H1 (cell line): ENCODE measurements at regions not wholly inside any gene's neighbourhood (a gene's known extent, or its start where the extent isn't known, plus 50 kb on each side); places are given as distances from the start of the nearest gene placed in this dataset.

ENCODE experiments used
- CBX8 ChIP-seq: fragments of 300-800, 300-1000 bp; sonication (generic); IDR thresholded peaks from 2 replicates; pipeline ENCODE4 v1.7.1; 2016; ENCODE audit warnings: low read depth, low read length, borderline replicate concordance
- GTF2F1 ChIP-seq: IDR thresholded peaks from 2 replicates; pipeline ENCODE4 v1.6.1; 2012; ENCODE audit warnings: low read depth, low read length, improper control_type of control experiment, borderline replicate concordance
- JUN ChIP-seq: IDR thresholded peaks from 2 replicates; pipeline ENCODE4 v1.6.1; 2011; ENCODE audit warnings: low read depth, mild to moderate bottlenecking, improper control_type of control experiment, low read length
- POLR2A ChIP-seq, 2 experiments: IDR thresholded peaks; 1 replicate in 1 of 2; 2 replicates in 1 of 2; pipeline ENCODE4 v1.6.1; 2011; ENCODE audit warnings: low read depth in 2 of 2, low read length in 2 of 2, mild to moderate bottlenecking in 2 of 2; ENCODE audit errors: control extremely low read depth in 1 of 2
- RFX5 ChIP-seq: IDR thresholded peaks from 2 replicates; pipeline ENCODE4 v1.6.1; 2011; ENCODE audit warnings: low read depth, low read length, improper control_type of control experiment, borderline replicate concordance
- SUZ12 ChIP-seq: fragments of 200-600 bp; sonication (generic); IDR thresholded peaks from 2 replicates; pipeline ENCODE4 v1.6.1; 2012; ENCODE audit warnings: mild to moderate bottlenecking, inconsistent platforms, low read length, moderate library complexity, mixed read lengths
- ZNF274 ChIP-seq: IDR thresholded peaks from 2 replicates; pipeline ENCODE4 v1.7.0; 2012; ENCODE audit warnings: low read length, borderline replicate concordance; ENCODE audit errors: extremely low read depth
- TF ChIP-seq, protein P1 (sequence below): IDR thresholded peaks from 2 replicates; pipeline ENCODE4 v1.6.1; 2012; ENCODE audit warnings: inconsistent platforms
- TF ChIP-seq, protein P2 (sequence below): IDR thresholded peaks from 2 replicates; pipeline ENCODE4 v1.6.1; 2012; ENCODE audit warnings: low read length, inconsistent platforms

DNA sequence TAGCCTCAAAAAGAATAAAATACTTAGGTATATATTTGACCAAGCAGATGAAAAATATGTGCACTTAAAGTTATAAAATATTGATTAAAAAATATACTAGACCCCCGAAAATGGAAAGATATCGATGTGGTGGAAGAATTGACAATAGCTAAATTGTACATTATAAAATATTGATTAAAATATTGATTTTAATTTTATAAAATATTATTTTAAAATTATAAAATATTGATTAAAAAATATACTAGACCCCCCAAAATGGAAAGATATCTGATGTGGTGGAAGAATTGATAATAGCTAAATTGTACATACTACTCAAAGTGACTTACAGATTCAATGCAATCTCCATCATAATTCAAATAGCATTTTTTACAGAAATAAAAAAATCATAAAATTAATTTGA is 1540.9 kb upstream of the RAG2 start (continued):
- TF ChIP-seq, protein P1, sequence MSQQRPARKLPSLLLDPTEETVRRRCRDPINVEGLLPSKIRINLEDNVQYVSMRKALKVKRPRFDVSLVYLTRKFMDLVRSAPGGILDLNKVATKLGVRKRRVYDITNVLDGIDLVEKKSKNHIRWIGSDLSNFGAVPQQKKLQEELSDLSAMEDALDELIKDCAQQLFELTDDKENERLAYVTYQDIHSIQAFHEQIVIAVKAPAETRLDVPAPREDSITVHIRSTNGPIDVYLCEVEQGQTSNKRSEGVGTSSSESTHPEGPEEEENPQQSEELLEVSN = no peak
- TF ChIP-seq GTF2F1 (no peak), SUZ12 (no peak), RFX5 (no peak), JUN (no peak), POLR2A (IDR thresholded peaks at IDR 0.05; ENCODE audit: control extremely low read depth in 1 of 2, low read depth in 2 of 2, low read length in 2 of 2) (no peak), ZNF274 (no peak), CBX8 (no peak)
- TF ChIP-seq, protein P2, sequence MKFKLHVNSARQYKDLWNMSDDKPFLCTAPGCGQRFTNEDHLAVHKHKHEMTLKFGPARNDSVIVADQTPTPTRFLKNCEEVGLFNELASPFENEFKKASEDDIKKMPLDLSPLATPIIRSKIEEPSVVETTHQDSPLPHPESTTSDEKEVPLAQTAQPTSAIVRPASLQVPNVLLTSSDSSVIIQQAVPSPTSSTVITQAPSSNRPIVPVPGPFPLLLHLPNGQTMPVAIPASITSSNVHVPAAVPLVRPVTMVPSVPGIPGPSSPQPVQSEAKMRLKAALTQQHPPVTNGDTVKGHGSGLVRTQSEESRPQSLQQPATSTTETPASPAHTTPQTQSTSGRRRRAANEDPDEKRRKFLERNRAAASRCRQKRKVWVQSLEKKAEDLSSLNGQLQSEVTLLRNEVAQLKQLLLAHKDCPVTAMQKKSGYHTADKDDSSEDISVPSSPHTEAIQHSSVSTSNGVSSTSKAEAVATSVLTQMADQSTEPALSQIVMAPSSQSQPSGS = no peak
- TF ChIP-seq, all 59 proteins: peak for 0
